Mammary epithelial cell (primary cell): ENCODE measurements at regions not wholly inside any gene's neighbourhood (a gene's known extent, or its start where the extent isn't known, plus 50 kb on each side); places are given as distances from the start of the nearest gene placed in this dataset.
"Not testable (repeated sequence)": the region's sequence is repeated elsewhere in the genome, so short reads cannot be mapped to it uniquely, and the experiment has no call there.

Source experiments
- EZH2 ChIP-seq: IDR thresholded peaks from 2 replicates; pipeline ENCODE4 v1.6.1; 2012; ENCODE audit warnings: low read length, inconsistent platforms, borderline replicate concordance
- TF ChIP-seq, protein P1 (sequence below), 2 donors: IDR thresholded peaks in 1 of 2; conservative IDR thresholded peaks in 1 of 2; 2 replicates each; pipeline ENCODE4 v1.5.1; 2011 to 2012; ENCODE audit warnings: inconsistent platforms in 2 of 2, low read length in 2 of 2, mild to moderate bottlenecking in 2 of 2, control low read depth in 1 of 2, low read depth in 1 of 2; ENCODE audit not compliant: insufficient read depth in 1 of 2; ENCODE audit errors: extremely low read depth in 1 of 2

DNA sequence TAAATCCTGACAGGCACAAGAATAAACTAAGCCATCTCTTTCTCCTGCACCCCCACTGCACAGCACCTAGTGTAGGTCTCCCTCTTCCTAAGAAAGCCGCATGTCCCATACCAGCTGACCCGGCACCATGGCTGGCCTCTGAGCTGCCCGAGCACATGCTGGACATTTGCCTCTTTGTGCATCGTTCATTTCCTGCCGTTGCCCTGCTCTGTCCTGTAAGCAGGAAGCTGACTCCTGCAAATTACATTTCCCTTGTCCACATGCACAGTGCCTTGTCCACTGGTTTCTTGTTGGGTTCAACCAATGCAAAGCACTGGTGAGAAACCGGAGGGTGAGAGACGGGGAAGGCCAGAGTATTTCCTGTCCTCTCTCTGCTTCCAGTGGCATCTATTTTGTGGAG, 71.6 kb upstream of the PLGLB1 start:
- TF ChIP-seq, protein P1, sequence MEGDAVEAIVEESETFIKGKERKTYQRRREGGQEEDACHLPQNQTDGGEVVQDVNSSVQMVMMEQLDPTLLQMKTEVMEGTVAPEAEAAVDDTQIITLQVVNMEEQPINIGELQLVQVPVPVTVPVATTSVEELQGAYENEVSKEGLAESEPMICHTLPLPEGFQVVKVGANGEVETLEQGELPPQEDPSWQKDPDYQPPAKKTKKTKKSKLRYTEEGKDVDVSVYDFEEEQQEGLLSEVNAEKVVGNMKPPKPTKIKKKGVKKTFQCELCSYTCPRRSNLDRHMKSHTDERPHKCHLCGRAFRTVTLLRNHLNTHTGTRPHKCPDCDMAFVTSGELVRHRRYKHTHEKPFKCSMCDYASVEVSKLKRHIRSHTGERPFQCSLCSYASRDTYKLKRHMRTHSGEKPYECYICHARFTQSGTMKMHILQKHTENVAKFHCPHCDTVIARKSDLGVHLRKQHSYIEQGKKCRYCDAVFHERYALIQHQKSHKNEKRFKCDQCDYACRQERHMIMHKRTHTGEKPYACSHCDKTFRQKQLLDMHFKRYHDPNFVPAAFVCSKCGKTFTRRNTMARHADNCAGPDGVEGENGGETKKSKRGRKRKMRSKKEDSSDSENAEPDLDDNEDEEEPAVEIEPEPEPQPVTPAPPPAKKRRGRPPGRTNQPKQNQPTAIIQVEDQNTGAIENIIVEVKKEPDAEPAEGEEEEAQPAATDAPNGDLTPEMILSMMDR (conservative IDR thresholded peaks at IDR 0.05 in 1 of 2, IDR thresholded peaks at IDR 0.05 in 1 of 2; ENCODE audit: extremely low read depth in 1 of 2, insufficient read depth in 1 of 2, low read depth in 1 of 2, low read length in 2 of 2): not testable (repeated sequence)
- TF ChIP-seq EZH2: not testable (repeated sequence)
